K562 (cell line): ENCODE measurements at regions not wholly inside any gene's neighbourhood (a gene's known extent, or its start where the extent isn't known, plus 50 kb on each side); places are given as distances from the start of the nearest gene placed in this dataset.

Experiments
- ATAC-seq: fragments of 200-7000 bp; cut with Tn5 transposase; 3 replicates; pipeline ENCODE4 v1.9.1; 2020; ENCODE audit warnings: moderate library complexity
- BruUV-seq: library from RNA; stranded (reverse); fragments of 400-500 nt; replicated peaks from 2 replicates; lab custom pipeline; 2021; lab: Mats Ljungman, UMichigan
- CTCF ChIA-PET: fragments of 300-600 bp; formaldehyde crosslinking; extraction: SDS; loops from one replicate; lab custom pipeline; 2021; ENCODE audit warnings: low intra/inter-chr PET ratio; lab: Yijun Ruan, JAX
- POLR2A ChIA-PET: fragments of 300-600, 350-650 bp; sonication (Branson Sonifier 250); formaldehyde crosslinking; extraction: SDS; loops from one replicate; lab custom pipeline; 2021; ENCODE audit warnings: antibody characterized with exemption, inconsistent platforms; lab: Yijun Ruan, JAX
- DNase-seq, 4 experiments: peaks; one replicate each; pipeline versions ENCODE4 v3.0.0 to v3.0.0-alpha.2; 2011 to 2018; ENCODE audit warnings: low spot score in 3 of 4, mixed read lengths in 3 of 4; ENCODE audit errors: extremely low read depth in 1 of 4
- FAIRE-seq: peaks from 2 replicates; lab custom pipeline; 2011; peaks lifted over from hg19 to GRCh38; lab: Jason Lieb, UNC
- H2AFZ ChIP-seq: 2 replicates; pipeline ENCODE4 v1.6.0; 2011; ENCODE audit warnings: low read depth, low read length, control low read depth, inconsistent platforms
- H3K27ac ChIP-seq: fragments of 200-600 bp; 3 replicates; pipeline ENCODE4 v1.8.0; 2011; ENCODE audit warnings: low read depth, mild to moderate bottlenecking, control low read depth, inconsistent platforms, low read length, moderate library complexity, mixed read lengths; ENCODE audit errors: extremely low read depth
- H3K27me3 ChIP-seq, 2 experiments: fragments of 300-600 bp in 1 of 2; 2 replicates in 1 of 2; 3 replicates in 1 of 2; pipeline versions ENCODE4 v1.6.0 to v1.8.0; 2011; ENCODE audit warnings: inconsistent platforms in 2 of 2, low read length in 2 of 2, mild to moderate bottlenecking in 1 of 2, mixed read lengths in 1 of 2, moderate library complexity in 1 of 2; ENCODE audit not compliant: control insufficient read depth in 2 of 2, insufficient read depth in 2 of 2
- H3K36me3 ChIP-seq: fragments of 300-600 bp; 3 replicates; pipeline ENCODE4 v1.8.0; 2011; ENCODE audit warnings: mild to moderate bottlenecking, low read length, inconsistent platforms; ENCODE audit not compliant: control insufficient read depth, insufficient read depth
- H3K4me1 ChIP-seq, 2 experiments: fragments of 200-600 bp in 1 of 2; replicated peaks in 1 of 2; 2 replicates in 1 of 2; 3 replicates in 1 of 2; pipeline versions ENCODE4 v1.5.1 to v1.8.0; 2011; ENCODE audit warnings: inconsistent platforms in 2 of 2, low read length in 2 of 2, mild to moderate bottlenecking in 1 of 2, mixed read lengths in 1 of 2, moderate library complexity in 1 of 2; ENCODE audit not compliant: control insufficient read depth in 2 of 2, insufficient read depth in 2 of 2
- H3K4me2 ChIP-seq: 2 replicates; pipeline ENCODE4 v1.6.1; 2011; ENCODE audit warnings: low read length, control low read depth, inconsistent platforms, mixed read lengths; ENCODE audit not compliant: insufficient read depth
- H3K4me3 ChIP-seq: fragments of 200-600 bp; sonication (generic), shearing (Covaris generic); 2 replicates; pipeline ENCODE4 v1.5.1; 2016; ENCODE audit warnings: control low read depth, inconsistent platforms
- H3K79me2 ChIP-seq: fragments of 200-600 bp; 3 replicates; pipeline ENCODE4 v1.8.0; 2011; ENCODE audit warnings: low read length, inconsistent platforms; ENCODE audit not compliant: control insufficient read depth, insufficient read depth
- H3K9ac ChIP-seq, 2 experiments: 2 replicates each; pipeline versions ENCODE4 v1.6.0 to v1.6.1; 2011; ENCODE audit warnings: low read depth in 2 of 2, low read length in 2 of 2, control low read depth in 1 of 2, inconsistent platforms in 1 of 2, mild to moderate bottlenecking in 1 of 2, mixed read lengths in 1 of 2; ENCODE audit not compliant: insufficient read depth in 1 of 2
- H3K9me1 ChIP-seq: one replicate; pipeline ENCODE4 v1.6.0; 2011; ENCODE audit warnings: inconsistent platforms, mild to moderate bottlenecking, low read length, moderate library complexity; ENCODE audit not compliant: control insufficient read depth, insufficient read depth
- H3K9me3 ChIP-seq: replicated peaks from 2 replicates; pipeline ENCODE4 v1.5.1; 2011; ENCODE audit warnings: low read depth, low read length, inconsistent platforms; ENCODE audit not compliant: control insufficient read depth, insufficient read depth
- H4K20me1 ChIP-seq: replicated peaks from 2 replicates; pipeline ENCODE4 v1.6.1; 2011; ENCODE audit warnings: low read length, inconsistent platforms, mixed read lengths; ENCODE audit not compliant: control insufficient read depth, insufficient read depth
- MCM2 ChIP-seq: fragments of 450-650 bp; IDR thresholded peaks from 2 replicates; pipeline ENCODE4 v1.6.1; 2017; ENCODE audit warnings: low read depth, mild to moderate bottlenecking
- MEIS2 ChIP-seq: fragments of 450-650 bp; IDR thresholded peaks from 2 replicates; pipeline ENCODE4 v1.6.1; 2014; ENCODE audit warnings: mild to moderate bottlenecking; ENCODE audit not compliant: partially characterized antibody
- NEUROD1 ChIP-seq: fragments of 150-350 bp; IDR thresholded peaks from 2 replicates; pipeline ENCODE4 v1.6.1; 2014; ENCODE audit warnings: borderline replicate concordance, low read length, low read depth; ENCODE audit not compliant: partially characterized antibody
- NFE2L1 ChIP-seq: fragments of 450-650 bp; IDR thresholded peaks from 2 replicates; pipeline ENCODE4 v1.6.1; 2016; ENCODE audit warnings: missing genetic modification characterization, low read depth, mild to moderate bottlenecking, missing compliant biosample characterization, moderate library complexity, borderline replicate concordance
- PHF20 ChIP-seq: fragments of 450-650 bp; IDR thresholded peaks from 2 replicates; pipeline ENCODE4 v1.6.1; 2018; ENCODE audit not compliant: partially characterized antibody
- ZNF780A ChIP-seq: fragments of 250-450 bp; sonication (Bioruptor Pico); IDR thresholded peaks from 2 replicates; pipeline ENCODE4 v1.5.0; 2021; ENCODE audit warnings: mild to moderate bottlenecking
- WGBS: fragments of 100-300 bp; shearing (Covaris generic); methylation state at CpG from one replicate; pipeline ENCODE4 v1.1.6; 2016; ENCODE audit warnings: low coverage, mixed read lengths; ENCODE audit not compliant: insufficient coverage; ENCODE audit errors: missing lambda C conversion rate; 5-methylcytosine and 5-hydroxymethylcytosine counted together
- in situ Hi-C: fragments of 300-500 bp; cut with MboI; formaldehyde crosslinking; loops from 4 replicates; pipeline ENCODE4 v1.15.0; 2018; ENCODE audit warnings: inconsistent platforms, mixed read lengths
- intact Hi-C: fragments of 100-400 bp; cut with micrococcal nuclease; formaldehyde crosslinking; loops from 2 replicates; pipeline ENCODE4 v1.14.2; 2022
- TF ChIP-seq, protein P1 (sequence below): fragments of 450-650 bp; IDR thresholded peaks from 2 replicates; pipeline ENCODE4 v1.6.1; 2014; ENCODE audit warnings: low read depth, mild to moderate bottlenecking, moderate library complexity, borderline replicate concordance

DNA sequence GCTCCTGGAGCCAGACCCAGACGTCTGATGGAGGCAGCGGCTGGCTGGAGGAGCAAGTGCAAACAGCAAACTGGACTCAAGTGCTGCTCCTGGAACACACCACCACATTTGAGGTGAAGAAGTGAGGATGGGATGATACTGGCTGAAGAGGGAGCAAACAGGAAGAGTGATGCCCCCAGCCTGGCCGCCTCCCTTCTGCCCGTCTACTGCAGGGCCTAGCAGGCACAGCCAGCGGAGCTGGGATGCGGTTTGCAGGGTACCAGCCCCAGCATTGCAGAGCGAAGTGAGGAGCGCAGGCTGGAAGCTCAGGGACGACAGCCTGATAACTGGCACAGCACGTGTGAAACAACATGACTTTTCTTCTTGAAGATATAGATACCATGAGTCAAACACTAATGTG, 111.8 kb upstream of the ZNF32 start:
- no peaks in the 10 kb centered on the region; a peak in 1 of 5 replicates for H3K4me1 ChIP-seq
- H3K27ac ChIP-seq, result no peak overlapping the region
- intact Hi-C loops, result no loop called here
- no peaks in the 10 kb centered on the region for H3K9me3 ChIP-seq
- no peaks in the 10 kb centered on the region for H4K20me1 ChIP-seq
- no peak overlapping the region for H2AFZ ChIP-seq
- no peak overlapping the region for H3K4me3 ChIP-seq
- H3K79me2 ChIP-seq, result no peaks in the 10 kb centered on the region
- H3K27me3 ChIP-seq, result no peaks in the 10 kb centered on the region; a peak in 1 of 5 replicates
- in situ Hi-C loops, result no loop called here
- no peak for ATAC-seq
- H3K9me1 ChIP-seq, result no peaks in the 10 kb centered on the region
- H3K4me2 ChIP-seq, result no peak overlapping the region
- ChIA-PET CTCF (interaction anchor here (0.7 kb wide), 1 partner anchor 170 kb away, joined by 4 read pairs; no protein-coding TSS in a partner anchor), POLR2A (interaction anchor here (1.0 kb wide), 1 partner anchor 15 kb away, joined by 3 read pairs; no protein-coding TSS in a partner anchor)
- no peak overlapping the region for H3K9ac ChIP-seq
- FAIRE-seq, result no peak
- no TSS peak for BruUV-seq
- TF ChIP-seq MCM2 (no peak), NEUROD1 (no peak), ZNF780A (no peak), NFE2L1 (no peak), MEIS2 (no peak), PHF20 (no peak)
- TF ChIP-seq, protein P1, sequence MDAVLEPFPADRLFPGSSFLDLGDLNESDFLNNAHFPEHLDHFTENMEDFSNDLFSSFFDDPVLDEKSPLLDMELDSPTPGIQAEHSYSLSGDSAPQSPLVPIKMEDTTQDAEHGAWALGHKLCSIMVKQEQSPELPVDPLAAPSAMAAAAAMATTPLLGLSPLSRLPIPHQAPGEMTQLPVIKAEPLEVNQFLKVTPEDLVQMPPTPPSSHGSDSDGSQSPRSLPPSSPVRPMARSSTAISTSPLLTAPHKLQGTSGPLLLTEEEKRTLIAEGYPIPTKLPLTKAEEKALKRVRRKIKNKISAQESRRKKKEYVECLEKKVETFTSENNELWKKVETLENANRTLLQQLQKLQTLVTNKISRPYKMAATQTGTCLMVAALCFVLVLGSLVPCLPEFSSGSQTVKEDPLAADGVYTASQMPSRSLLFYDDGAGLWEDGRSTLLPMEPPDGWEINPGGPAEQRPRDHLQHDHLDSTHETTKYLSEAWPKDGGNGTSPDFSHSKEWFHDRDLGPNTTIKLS, result no peak
- TF ChIP-seq, all 486 proteins: peak for 0
- WGBS, result 1% methylated on average over 10 of the region's 10 CpGs
- no peaks in the 10 kb centered on the region for H3K36me3 ChIP-seq
- DNase-seq, result no peak
